Left ventricle myocardium inferior (tissue), 1 donor: ENCODE measurements at regions not wholly inside any gene's neighbourhood (a gene's known extent, or its start where the extent isn't known, plus 50 kb on each side); places are given as distances from the start of the nearest gene placed in this dataset.

ENCODE experiments used
- DNase-seq: peaks from one replicate; pipeline ENCODE4 v3.0.0-alpha.2; 2020
- H3K27ac ChIP-seq: fragments of 200-600 bp; replicated peaks from 2 replicates; pipeline ENCODE4 v1.8.0; 2021
- H3K27me3 ChIP-seq: fragments of 200-600 bp; 2 replicates; pipeline ENCODE4 v1.8.0; 2021; ENCODE audit warnings: low read depth
- H3K36me3 ChIP-seq: fragments of 200-600 bp; 2 replicates; pipeline ENCODE4 v1.8.0; 2021
- H3K4me1 ChIP-seq: fragments of 200-600 bp; 2 replicates; pipeline ENCODE4 v1.8.0; 2021
- H3K4me3 ChIP-seq: fragments of 200-600 bp; 2 replicates; pipeline ENCODE4 v1.8.0; 2021; ENCODE audit warnings: mild to moderate bottlenecking, moderate library complexity
- H3K9me3 ChIP-seq: fragments of 200-600 bp; replicated peaks from 2 replicates; pipeline ENCODE4 v1.8.0; 2021
- intact Hi-C: fragments of 100-400 bp; cut with micrococcal nuclease; formaldehyde crosslinking; loops from one replicate; pipeline ENCODE4 v1.11.0; 2022
- TF ChIP-seq, protein P1 (sequence below): fragments of 200-600 bp; IDR thresholded peaks from 2 replicates; pipeline ENCODE4 v1.8.0; 2021; ENCODE audit warnings: antibody characterized with exemption, mild to moderate bottlenecking, borderline replicate concordance
- donor health status: DM: no; HTN: yes; CAD: no; lungs with severe emphysema.

DNA sequence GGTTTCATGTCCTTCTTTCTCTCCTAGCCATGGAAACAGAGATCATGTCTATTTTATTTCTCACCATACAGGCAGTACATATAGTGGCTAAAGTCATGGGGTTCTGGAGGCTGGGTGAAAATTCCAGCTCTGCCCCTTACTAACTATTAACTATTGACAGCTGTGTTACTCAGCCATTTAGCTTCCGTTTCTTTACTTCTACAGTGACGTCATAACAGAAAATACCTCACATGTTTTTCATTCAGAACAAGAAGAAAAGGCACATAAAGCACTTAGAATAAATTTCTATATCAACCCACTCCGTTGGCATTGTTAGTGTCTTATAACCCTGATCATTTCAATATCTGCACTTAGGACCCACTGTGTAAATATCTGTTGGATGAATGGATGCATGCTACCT, 1506.9 kb upstream of the TMEM132C start:
- H3K4me1 ChIP-seq: no peaks in the 10 kb centered on the region
- TF ChIP-seq, protein P1, sequence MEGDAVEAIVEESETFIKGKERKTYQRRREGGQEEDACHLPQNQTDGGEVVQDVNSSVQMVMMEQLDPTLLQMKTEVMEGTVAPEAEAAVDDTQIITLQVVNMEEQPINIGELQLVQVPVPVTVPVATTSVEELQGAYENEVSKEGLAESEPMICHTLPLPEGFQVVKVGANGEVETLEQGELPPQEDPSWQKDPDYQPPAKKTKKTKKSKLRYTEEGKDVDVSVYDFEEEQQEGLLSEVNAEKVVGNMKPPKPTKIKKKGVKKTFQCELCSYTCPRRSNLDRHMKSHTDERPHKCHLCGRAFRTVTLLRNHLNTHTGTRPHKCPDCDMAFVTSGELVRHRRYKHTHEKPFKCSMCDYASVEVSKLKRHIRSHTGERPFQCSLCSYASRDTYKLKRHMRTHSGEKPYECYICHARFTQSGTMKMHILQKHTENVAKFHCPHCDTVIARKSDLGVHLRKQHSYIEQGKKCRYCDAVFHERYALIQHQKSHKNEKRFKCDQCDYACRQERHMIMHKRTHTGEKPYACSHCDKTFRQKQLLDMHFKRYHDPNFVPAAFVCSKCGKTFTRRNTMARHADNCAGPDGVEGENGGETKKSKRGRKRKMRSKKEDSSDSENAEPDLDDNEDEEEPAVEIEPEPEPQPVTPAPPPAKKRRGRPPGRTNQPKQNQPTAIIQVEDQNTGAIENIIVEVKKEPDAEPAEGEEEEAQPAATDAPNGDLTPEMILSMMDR: no peak
- H3K9me3 ChIP-seq: peaks cover 36% of the 10 kb centered on the region
- no peak overlapping the region for H3K27ac ChIP-seq
- H3K4me3 ChIP-seq: no peak overlapping the region
- H3K36me3 ChIP-seq: no peaks in the 10 kb centered on the region
- DNase-seq: no peak
- intact Hi-C loops: no loop called here
- peaks cover 34% of the 10 kb centered on the region for H3K27me3 ChIP-seq

DNA sequence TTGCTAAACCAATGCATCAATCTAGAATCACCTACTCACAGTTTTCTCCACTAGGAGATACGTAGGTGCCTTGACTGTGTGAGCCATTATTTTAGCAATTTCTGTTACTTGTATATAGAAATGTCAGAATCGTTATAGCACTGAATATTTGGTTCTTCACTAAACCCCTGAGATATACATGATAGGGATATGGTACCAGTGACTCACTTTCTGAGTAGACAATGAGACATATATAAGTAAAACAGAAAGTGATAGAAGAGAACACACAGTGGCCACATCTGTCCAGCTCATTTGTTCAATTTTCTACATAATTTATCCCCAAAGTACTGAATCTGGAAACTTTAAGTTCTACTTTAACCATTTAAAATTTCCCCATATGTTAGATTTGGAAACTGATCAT, 1505.5 kb upstream of the TMEM132C start:
- no peak overlapping the region for H3K4me3 ChIP-seq
- TF ChIP-seq, protein P1: no peak
- no peak for DNase-seq
- intact Hi-C loops: no loop called here
- H3K27me3 ChIP-seq: peaks cover 22% of the 10 kb centered on the region
- no peaks in the 10 kb centered on the region for H3K4me1 ChIP-seq
- H3K36me3 ChIP-seq: no peaks in the 10 kb centered on the region
- peaks cover 49% of the 10 kb centered on the region for H3K9me3 ChIP-seq
- H3K27ac ChIP-seq: no peak overlapping the region

DNA sequence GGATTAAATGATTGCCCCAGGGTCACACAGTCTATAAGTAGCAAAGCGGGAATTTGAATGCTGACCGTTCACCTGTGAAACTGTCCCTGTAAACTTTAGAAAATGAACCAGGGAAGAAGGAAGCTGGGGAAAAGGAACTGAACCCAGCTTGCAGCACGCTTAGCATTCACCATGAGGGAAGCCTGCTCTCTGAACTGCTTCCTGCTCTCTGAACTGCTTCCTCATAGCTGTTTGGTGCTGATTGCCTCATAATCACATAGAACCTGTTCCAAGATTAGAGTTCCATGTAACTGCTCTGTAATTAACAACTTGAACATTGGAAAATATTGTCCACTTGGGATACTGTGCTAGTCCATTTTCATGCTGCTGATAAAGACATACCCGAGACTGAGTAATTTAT, 1504.8 kb upstream of the TMEM132C start:
- H3K36me3 ChIP-seq: no peaks in the 10 kb centered on the region
- no peak overlapping the region for H3K27ac ChIP-seq
- H3K4me3 ChIP-seq: no peak overlapping the region
- TF ChIP-seq, protein P1: no peak
- intact Hi-C loops: no loop called here
- H3K9me3 ChIP-seq: peaks cover 56% of the 10 kb centered on the region
- no peaks in the 10 kb centered on the region for H3K4me1 ChIP-seq
- DNase-seq: no peak
- H3K27me3 ChIP-seq: peaks cover 17% of the 10 kb centered on the region

DNA sequence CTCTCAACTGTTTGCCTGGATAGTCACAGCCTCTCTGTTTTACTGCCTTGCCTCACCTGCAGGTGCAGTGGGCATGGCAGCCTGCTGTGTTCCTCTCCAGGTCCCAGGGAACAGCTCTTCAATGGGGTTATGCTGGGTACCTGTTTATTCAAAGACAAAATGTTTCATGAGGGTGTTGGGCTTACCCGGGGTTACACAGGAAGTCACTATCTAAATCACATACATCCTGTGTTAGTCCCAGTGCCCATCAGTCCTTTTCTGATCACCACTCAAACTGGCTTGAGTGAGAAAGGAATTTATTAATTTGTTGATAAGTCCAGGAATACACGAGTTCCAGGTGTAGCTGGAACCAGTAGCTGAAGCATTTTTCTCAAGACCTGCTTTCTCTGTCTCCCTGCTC, 1503.6 kb upstream of the TMEM132C start:
- no peak for DNase-seq
- H3K9me3 ChIP-seq: peaks cover 66% of the 10 kb centered on the region
- TF ChIP-seq, protein P1: no peak

DNA sequence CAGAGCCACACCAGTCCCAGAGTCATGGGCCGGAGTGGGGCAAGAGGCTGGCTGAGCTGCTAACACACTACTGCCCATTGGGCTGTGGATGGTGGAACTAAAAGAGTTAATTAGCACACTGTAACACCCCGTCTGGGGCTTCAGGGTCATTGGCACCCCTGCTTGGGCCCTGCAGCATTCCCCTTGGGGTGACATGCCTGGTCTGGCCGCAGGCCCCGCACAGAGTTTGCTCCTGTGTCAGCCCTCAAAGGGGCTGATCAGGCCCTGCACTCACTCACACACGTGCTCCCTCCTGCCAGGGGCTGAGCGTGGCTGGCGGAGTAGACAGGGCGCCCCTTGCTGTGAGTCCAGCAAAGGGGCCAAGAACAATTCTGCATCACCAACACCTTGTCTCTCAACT, 1499.6 kb upstream of the TMEM132C start:
- TF ChIP-seq, protein P1: no peak
- Histone ChIP-seq H3K27ac (no peak overlapping the region), H3K36me3 (no peaks in the 10 kb centered on the region), H3K4me3 (no peak overlapping the region), H3K4me1 (no peaks in the 10 kb centered on the region), H3K27me3 (no peaks in the 10 kb centered on the region), H3K9me3 (peaks cover 62% of the 10 kb centered on the region)
- DNase-seq: no peak
- intact Hi-C loops: no loop called here

More for the DNA sequence above, 1503.6 kb upstream of the TMEM132C start:
- intact Hi-C loops: no loop called here
- Histone ChIP-seq H3K27me3 (peaks cover 9% of the 10 kb centered on the region), H3K27ac (no peak overlapping the region), H3K36me3 (no peaks in the 10 kb centered on the region), H3K4me3 (no peak overlapping the region), H3K4me1 (no peaks in the 10 kb centered on the region)

DNA sequence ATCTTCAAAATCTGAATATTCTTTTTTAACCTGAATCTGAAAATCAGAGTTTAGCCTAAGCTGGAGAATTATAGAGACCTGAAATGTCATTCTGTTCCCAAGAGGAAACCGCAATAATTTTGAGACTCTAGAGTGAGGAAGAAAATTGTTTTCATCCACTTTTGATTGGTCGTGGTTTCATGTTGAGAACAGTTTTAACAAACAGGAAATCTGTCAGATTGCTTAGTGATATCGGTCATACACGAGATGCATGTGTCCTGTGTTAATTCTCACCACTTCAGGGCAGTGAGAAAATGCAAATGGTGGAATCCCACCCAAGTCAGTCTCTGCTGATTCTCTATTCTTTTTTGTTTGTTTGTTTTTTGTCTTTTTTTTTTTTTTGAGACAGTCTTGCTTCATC, 1498.5 kb upstream of the TMEM132C start:
- TF ChIP-seq, protein P1: no peak
- intact Hi-C loops: no loop called here
- H3K27ac ChIP-seq: no peak overlapping the region
- peaks cover 52% of the 10 kb centered on the region for H3K9me3 ChIP-seq
- no peaks in the 10 kb centered on the region for H3K36me3 ChIP-seq
- H3K27me3 ChIP-seq: no peaks in the 10 kb centered on the region
- no peak overlapping the region for H3K4me3 ChIP-seq
- DNase-seq: no peak
- no peaks in the 10 kb centered on the region for H3K4me1 ChIP-seq
